OCI-LY3 (cell line): ENCODE measurements at regions not wholly inside any gene's neighbourhood (a gene's known extent, or its start where the extent isn't known, plus 50 kb on each side); places are given as distances from the start of the nearest gene placed in this dataset.

Experiments used
- CTCF ChIP-seq: fragments of 200-600, 300-600 bp; sonication (generic); IDR thresholded peaks from 2 replicates; pipeline ENCODE4 v1.5.1; 2014; ENCODE audit warnings: antibody characterized with exemption, low read length, low read depth
- EZH2phosphoT487 ChIP-seq: fragments of 200-600 bp; shearing (Covaris generic); IDR thresholded peaks from 2 replicates; pipeline ENCODE4 v1.6.1; 2018; ENCODE audit warnings: antibody characterized with exemption, mixed run types, low read depth

DNA sequence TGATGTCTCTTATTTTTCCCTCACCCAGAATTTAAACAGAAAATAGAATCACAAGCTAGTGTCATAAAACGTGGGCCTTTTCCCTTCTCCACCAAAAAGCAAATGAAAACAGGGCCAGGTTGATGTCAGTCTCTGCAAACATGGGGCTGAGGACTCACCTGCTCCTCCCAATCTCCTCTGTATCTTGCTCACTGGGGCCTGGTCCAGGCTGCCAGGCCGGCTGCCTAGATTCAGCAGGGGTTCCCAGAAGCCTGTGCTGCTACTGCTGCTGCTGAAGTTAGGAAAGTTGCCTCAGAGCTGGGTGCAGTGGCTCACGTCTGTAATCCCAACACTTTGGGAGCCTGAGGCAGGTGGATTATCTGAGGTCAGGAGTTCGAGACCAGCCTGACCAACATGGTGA lies 84.3 kb downstream of the PCDH1 start:
- TF ChIP-seq EZH2phosphoT487 (no peak), CTCF (no peak)
